ENCODE measurements at regions not wholly inside any gene's neighbourhood (a gene's known extent, or its start where the extent isn't known, plus 50 kb on each side); places are given as distances from the start of the nearest gene placed in this dataset.
"Not testable (repeated sequence)": the region's sequence is repeated elsewhere in the genome, so short reads cannot be mapped to it uniquely, and the experiment has no call there.

GRCh38 chr10:107950411-107951062, 786.0 kb upstream of the SORCS1 start:
- not testable (repeated sequence) for DNase-seq

DNA sequence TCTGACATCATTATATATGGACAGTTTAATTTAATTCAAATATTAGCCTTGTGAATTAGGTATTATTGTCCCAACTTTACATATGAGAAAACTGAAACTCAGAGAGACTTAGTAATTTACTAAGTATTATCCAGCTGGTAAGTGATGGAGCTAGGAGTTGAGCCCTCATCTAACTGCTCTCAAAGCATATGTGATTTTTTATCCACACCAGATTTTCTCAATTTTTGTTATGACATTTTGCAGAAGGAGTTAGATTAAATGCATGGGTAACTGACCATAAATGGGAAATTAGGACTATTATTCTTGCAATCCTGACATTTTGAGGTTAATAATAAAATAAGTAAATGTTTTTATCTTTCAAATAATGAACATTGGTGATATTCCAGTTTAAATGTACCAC, 778.3 kb upstream of the SORCS1 start:
- DNase-seq, result no peak

GRCh38 chr10:107933076-107933475, 768.6 kb upstream of the SORCS1 start:
- DNase-seq, result no peak

- no peak for DNase-seq
These were observed 767.3 kb upstream of the SORCS1 start for GRCh38 chr10:107931808-107932207.

- DNase-seq, result no peak
These were observed 765.5 kb upstream of the SORCS1 start for GRCh38 chr10:107930037-107930436.

DNA sequence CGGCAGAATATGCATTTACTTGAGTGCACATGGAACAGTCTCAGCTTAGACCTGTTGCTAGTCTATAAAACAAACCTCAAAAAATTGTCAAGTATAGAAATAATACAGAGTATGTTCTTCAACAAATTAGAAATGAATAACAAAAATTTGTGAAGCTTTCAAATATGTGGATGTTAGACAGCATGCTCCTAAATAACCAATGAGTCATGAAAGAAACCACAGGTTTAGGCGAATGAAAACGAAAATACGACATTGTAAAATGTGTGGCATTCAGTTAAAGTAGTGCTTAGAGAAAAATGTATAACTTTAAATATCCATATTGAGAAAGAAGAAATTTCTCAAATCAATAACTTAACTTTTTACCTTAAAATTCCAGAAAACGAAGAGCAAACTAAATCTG, 760.0 kb upstream of the SORCS1 start:
- no peak for DNase-seq

DNA sequence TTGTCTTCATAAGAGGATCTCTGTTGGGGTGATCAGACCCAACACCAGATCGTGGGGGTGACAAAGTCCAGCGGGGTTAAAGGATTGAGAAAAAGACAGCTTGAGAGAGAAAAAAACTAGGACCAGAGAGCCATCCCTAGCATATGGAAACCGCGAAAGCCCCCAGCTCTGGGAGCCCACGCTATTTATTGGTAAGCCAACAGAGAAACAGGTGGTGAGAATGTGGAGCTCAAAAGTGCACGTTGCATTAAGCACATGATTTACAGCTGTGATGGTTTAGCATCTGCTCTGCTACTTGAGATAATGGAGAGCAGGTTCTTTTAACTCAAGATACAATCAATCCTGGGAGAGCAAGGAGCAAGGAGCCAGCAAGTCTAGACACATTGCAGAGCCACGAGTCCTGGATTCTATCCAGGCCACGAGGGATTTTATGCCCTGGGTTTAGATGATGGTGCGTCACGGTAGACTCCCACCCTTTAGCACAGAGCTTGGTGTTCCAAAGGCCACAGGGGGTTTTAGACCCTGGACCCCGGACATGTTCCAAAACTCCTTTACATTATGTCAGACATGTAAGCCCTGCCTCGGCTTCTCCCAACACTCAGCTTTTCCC, 755.2 kb upstream of the SORCS1 start:
- DNase-seq, result no peak

GRCh38 chr10:107918171-107918570, 753.7 kb upstream of the SORCS1 start:
- no peak for DNase-seq

GRCh38 chr10:107915215-107915610, 750.7 kb upstream of the SORCS1 start:
- DNase-seq, result no peak

GRCh38 chr10:107914450-107915214, 750.1 kb upstream of the SORCS1 start:
- DNase-seq, result no peak

DNA sequence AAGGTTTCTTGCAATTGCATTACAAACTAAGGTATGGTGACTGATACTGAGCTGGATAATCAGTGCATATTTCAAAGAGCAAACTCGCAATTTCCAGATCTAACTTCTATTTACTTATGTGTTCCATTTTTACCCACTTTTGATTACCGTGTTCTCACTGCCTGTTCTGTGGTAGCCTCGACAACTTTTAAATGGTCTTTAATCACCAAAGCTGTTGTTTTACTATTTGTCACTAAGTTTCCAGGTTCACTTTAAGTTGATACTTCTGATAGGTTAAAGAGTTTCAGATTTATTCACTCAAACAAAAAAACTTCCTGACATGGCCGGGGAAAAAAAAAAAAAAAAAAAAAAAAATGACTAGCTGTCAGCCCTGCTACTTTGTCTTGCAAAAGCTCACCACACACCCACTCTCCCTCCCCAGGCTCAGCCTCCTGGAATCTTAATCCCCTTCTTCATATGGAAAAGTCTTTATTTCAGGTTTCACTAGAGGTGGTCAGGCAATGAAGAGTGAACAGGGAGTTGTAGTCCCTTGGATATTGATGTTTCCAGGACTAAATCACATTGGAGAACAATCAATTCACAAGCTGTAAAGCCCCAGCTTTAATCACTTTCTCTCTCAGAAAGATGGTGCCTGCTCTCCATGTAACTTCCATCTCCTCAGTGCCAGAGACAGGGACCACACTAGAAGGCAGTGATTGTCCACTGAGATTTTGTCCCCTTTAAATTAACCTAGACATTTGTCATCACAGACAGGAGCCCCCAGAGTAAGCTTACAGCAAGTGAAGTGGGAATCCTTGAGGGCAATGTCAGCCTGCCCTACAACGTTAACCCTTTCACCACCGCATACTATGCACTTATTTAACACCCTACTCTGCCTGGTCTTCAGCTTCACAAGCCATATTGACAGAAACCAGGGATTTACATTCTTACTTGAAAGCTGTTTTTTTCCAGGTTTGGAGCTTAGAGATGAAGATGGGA, 749.1 kb upstream of the SORCS1 start:
- no peak for DNase-seq

GRCh38 chr10:107901076-107901475, 736.6 kb upstream of the SORCS1 start:
- no peak for DNase-seq

DNA sequence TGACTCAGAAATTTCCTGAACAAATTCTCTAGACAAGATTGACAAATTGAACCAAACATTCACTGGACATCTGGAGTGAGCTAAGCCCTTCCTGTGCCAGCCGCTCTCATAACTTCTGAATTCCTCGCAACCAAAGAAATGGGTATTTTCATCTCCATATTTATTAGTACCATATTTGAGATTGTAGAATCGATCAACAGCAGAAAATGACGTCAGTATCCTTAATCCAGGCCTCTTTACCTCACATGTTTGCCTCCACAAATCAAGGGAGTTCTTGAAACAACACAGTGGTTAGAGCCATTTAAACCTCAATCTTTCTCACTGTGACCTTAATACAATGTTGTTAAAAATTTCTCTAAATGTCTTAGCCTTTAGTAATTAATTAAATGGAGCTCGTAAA, 735.6 kb upstream of the SORCS1 start:
- no peak for DNase-seq

DNA sequence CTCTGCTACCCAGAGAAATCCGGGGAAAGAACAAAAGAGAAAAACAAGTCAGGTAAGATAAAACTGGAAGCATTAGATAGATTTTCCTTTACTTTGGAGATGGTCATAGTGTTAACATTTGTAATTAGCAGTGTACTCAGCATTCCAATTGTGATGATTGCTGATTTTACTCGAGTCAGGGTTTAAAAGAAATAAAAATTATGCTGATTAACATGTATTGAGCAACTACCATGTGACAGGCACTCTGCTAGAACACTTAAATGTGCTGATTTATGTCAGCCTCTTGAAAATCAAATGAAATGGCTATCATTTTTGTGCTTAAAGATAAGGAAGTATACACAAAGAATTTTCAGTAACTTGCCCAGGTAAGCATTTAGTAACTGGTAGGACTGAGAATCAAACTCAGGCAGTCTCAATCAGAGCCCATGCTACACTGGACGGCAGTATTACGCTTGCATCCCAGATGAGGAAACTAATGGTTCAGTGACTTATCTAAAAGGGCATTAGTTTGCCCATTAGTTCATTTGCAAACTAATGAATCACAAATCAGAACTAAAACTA, 735.1 kb upstream of the SORCS1 start:
- no peak for DNase-seq

- no peak for DNase-seq
These were observed 734.6 kb upstream of the SORCS1 start for GRCh38 chr10:107899075-107899474.

DNA sequence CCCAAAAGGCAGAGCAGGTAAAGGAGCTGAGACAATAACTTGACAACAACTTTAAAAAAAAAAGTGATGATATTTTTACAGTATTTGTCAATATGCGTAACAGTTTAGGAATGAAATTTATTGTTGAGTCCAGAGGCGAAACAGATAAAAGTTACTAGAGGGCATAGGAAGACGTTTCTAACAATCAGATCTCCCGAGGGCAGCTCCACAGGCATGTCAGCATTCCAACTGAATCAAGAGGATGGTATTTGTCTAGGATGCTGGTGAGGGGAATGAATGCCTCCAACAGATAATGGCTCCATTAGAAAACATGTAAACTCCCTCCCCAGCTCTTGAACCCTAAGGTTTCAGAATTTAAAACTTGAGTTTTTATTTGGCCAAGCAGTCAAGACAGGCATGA, 733.9 kb upstream of the SORCS1 start:
- no peak for DNase-seq

- no peak for DNase-seq
These were observed 730.0 kb upstream of the SORCS1 start for GRCh38 chr10:107894516-107894915.

- DNase-seq, result no peak
These were observed 724.6 kb upstream of the SORCS1 start for GRCh38 chr10:107889105-107889504.

- DNase-seq, result no peak
These were observed 715.7 kb upstream of the SORCS1 start for GRCh38 chr10:107880185-107880584.

- no peak for DNase-seq
These were observed 708.5 kb upstream of the SORCS1 start for GRCh38 chr10:107873007-107873406.

GRCh38 chr10:107865691-107866090, 701.2 kb upstream of the SORCS1 start:
- DNase-seq, result no peak

GRCh38 chr10:107859065-107859464, 694.6 kb upstream of the SORCS1 start:
- DNase-seq, result no peak

- no peak for DNase-seq
These were observed 691.5 kb upstream of the SORCS1 start for GRCh38 chr10:107856047-107856315.
